HG02678 (cell line): ENCODE measurements at regions not wholly inside any gene's neighbourhood (a gene's known extent, or its start where the extent isn't known, plus 50 kb on each side); places are given as distances from the start of the nearest gene placed in this dataset.

Experiments
- ATAC-seq: cut with Tn5 transposase; IDR thresholded peaks from one replicate; pipeline ENCODE4 v1.9.1; 2021; ENCODE audit warnings: mild to moderate bottlenecking, moderate library complexity; ENCODE audit not compliant: unreplicated experiment

DNA sequence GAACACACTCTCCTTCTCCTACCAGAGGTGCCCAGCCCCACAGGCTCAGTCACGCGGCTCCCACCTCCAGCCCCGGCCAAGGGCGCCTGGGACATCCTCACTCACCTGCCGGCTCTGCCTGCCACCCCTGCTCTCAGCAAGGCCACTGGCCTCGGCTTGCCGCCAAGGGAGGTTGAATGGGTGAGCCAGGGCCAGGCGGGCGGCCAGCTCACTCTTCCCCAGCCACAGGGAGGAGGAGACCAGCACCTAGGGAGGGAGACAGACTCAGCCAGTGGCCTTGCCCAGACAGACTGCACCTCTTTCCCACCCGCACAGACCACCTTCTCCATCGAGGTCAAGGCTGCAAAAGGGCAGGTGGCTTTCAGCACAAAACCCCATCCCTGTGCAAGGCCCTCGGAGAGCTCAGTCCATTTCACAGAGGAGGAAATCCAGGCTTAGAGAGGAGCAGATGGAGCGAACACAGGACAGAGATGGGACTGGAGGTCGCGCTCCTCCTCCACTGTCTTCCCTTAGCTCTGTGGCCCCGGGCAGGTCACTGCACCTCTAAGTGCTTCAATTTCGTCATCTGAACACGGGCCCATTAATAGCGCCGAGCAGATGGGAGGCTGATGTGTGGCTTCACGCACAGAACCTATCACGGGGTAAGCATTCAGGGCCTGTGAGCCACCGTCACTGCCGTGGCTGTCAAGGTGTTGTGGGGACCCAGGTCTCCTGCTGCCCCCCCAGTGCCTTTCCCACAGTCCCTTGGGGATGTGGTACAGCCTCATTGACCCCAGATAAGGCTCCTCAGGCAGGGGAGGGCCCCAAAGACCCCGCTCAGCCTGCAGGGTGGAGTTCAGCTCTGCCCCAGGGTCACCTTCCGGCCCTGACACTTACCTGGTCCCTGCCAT lies 56.1 kb downstream of the RMI2 start:
- ATAC-seq, result no peak

DNA sequence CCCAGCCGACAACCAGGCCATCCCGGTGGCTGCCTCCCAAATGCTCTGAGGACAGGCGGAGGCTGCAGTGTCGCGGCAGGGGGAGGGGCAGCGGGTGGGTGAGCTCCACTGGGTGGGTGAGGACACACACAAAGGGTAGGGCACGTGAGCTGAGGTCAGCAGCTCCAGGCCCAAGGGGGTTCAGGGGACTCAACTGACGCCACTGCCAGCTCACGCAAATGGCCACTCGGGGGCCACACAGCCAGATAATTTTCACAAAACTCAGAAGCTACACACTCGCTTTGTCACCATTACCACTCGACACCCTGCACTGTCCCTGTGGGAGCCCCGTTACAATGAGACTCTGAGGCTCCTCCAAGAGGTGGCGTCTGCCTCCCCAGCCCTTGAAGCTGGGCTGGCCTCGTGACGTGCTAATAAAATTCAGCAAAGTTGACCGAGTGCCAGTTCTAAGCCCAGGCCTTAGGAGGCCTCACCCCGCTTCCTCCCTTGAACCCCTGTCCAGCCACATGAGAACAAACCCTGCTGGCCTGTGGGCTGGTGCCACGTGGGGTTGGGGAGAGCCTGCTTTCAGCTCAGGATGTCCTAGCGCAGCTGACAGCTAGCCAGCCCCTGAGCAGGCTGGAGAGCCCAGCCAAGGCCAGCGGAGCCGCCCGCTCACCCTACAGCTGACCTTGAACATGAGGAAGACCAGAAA lies 56.9 kb downstream of the RMI2 start:
- no peak for ATAC-seq

DNA sequence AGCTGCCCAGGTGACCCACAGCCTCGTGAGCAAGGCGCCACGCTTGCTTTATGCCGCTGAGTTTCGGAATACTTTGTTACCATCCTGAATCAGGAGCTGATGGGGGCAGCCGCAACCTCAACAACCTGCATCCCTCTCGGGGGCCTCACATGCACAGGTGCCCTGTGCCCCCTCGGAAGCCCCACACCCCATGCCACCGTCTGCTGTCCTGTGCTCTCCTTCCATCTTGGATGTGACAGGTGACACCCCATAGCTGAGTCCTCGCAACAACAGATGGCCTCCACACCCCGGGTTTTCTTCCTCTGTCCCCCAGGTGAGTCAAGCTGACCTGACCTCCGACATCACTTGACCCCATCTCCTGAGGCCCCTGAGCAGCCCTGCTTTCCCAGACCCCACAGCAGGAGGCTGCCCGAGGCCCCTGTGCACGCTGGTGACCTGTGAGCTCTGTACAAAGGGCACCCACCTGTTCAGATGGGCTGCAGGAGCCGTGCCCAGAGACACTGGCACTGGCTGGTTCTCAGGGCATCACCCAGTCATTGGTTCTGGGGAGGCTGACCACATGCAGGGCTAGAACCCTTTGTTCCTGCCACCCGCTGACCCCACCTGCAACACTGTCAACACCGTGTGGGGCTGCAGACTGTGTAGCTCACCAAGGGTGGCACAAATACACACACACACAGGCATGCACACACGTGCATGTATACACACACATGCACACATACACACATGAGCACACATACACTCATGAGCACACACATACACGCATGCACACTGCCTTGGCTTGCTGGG lies 57.7 kb downstream of the RMI2 start:
- ATAC-seq, result no peak

DNA sequence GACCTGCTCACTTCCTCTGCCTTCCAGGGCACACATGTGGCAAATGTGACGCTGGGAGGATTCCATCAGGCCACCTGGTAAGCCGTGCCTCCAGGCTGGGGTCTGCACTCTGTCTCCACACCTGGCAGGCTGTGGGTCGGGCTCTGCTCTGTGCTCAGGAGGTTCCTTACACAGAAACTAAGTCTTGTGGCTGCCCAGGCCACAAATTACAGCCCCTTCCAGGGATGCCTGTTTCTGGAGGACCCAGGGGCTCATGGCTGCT lies 58.2 kb downstream of the RMI2 start:
- ATAC-seq, result no peak

DNA sequence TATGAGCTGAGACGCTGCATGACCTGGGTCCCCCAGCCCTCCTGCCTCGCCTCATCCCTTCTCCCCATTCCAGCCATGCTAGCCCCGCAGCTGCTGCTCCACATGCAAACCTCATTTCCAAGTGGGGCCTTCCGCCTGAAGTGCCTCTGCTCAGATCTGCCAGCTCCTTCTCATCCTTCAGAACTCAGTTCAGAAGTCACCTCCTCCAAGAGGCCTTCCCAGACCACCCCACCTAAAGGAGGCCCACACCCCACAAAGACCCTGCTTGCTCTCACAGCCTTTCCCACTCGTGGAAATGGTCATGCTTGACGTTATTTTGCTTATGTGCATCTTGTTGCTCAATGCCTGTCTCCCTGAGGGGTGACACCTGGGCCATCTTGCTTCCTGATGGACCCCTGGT lies 58.7 kb downstream of the RMI2 start:
- ATAC-seq, result no peak

DNA sequence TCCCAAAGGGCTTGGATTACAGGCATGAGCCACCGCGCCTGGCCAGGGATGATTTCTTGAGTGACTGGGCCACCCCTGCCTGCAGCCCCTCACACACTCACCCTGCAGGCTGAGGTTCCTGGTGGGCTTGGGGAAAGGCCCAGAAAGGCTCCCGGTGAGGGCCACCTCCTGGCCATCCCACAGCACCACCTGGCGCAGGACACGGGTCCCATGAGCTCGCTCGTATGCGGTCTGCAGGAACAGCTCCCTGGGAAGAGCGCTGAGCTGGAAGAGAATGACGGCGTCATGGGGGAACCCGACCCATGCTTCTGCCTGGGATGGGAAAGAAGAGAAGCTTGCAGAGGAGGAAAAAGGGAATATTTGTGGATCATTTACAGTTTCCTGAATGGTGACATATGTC lies 59.3 kb downstream of the RMI2 start:
- no peak for ATAC-seq

DNA sequence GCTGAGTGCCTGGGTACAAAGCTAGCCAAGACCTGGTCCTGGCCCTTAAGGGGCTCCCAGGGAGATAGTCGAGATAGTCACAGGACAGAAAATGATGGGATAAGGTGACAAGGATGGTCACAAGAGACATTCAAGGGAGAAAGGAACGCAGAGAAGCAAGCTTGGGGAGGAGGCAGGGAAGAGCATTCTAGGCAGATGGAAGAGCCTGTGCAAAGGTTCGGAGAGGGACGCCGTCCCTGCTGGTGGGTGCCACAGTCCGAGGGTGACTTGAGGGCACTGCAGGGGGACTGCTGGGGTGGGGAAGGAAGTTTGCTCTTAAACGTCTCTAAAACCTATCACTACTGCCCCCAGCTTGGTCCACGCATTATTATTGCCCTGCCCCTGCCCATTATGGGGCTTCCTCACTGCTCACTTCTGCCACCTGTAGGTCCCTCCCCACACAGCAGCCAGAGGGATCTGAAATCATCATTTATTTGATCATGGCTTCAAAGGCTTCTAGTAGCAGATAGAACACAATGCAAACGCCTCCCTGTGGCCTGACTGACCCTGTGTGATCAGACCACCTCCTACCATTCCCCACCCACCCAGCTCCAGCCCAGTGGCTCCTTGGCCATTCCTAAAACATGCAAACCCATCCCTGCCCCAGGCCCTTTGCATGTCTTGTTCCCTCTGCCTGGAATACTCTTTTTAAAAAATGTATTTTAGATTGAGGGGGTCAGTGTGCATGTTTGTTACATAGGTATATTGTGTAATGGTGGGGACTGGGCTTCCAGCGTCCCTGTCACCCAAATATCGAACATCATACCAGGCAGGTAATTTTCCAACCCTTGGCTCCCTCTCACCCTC lies 60.3 kb downstream of the RMI2 start:
- no peak for ATAC-seq

DNA sequence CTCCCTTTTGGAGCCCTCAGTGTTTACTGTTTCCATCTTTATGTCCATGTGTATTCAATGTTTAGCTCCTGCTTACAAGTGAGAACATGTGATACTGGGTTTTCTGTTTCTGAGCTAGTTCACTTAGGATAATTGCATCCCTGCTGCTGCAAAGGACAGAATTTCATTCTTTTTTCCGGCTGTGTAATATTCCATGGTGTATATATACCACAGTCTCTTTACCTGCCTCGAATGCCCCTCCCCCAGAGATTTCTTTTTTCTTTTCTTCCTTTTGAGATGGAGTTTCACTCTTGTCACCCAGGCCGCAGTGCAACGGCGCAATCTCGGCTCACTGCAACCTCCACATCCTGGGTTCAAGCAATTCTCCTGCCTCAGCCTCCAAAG lies 60.9 kb downstream of the RMI2 start:
- ATAC-seq, result no peak

DNA sequence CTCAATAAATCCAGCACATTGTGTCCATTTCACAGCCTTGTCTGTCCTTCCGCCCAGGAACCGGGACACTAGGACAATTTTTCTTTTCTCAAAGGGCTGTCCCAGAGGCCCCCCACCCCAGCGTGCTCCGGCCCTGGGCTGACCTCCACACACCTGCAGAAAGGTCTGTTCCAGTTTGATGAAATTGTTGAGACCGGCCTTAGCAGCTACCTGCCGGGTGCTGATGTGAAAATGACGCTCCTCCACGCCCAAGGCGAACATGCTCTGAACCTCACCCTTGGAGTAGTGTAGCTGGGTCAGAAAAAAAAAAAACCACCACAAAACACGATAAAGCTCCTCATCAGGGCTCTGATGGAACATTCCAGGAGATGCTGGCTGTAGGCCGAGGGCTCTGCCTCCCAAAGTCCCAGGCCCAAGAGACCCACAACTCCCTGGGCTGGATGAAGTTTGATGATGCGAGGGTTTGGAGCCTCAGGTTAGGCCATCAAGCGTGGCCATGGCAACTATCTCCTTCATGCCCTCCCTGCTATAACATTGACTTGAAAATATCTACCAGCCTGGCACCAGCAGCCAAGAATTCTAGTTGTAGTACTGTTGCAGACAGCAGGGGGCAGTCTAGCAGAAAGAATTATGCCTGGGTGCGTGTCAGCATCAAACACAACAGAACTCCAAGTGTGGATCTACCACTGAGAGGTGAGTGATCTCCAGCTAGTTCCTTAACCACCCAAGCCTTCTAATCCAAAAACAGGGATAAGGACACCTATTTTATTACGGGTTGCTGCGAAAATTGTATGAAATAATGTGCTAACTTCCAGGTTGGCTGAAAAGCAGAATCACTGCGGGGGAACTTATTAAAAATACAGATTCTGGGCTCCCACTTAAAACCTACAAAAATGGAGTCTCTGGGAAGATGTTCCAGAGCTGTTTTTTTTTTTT lies 62.1 kb downstream of the RMI2 start:
- no peak for ATAC-seq

DNA sequence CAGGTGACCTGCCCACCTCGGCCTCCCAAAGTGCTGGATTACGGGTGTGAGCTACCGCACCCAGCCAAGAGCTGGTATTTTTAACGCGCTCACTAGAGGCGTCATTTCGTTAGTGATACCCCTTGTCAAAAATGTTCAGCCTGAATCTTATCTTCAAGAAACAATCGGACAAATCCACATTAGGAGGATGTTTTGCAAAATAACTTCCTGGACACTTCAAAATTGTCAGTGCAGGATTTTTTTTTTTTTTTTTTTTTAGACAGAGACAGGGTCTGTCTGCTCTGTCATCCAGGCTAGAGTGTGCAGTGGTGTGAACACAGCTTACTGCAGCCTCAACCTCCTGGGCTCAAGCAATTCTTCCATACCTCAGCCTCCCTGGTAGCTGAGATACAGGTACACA lies 63.0 kb downstream of the RMI2 start:
- no peak for ATAC-seq

DNA sequence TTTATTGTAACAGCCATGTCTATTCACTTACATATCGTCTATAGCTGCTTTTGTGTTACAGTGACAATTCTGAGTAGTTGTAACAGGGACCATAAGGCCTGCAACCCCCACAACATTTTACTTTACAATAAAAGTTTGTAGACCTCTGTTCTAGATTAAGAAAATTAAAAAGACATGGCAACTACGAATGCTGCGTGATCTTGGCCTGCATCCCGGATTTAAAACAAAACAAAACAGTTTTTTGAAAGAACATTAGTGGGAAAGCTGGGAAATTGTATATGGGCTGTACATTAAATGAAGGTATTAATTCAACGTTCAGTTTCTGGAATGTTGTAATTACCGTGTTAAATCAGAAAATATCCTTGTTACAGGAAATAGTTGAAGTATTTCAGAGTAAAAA lies 64.1 kb downstream of the RMI2 start:
- no peak for ATAC-seq

DNA sequence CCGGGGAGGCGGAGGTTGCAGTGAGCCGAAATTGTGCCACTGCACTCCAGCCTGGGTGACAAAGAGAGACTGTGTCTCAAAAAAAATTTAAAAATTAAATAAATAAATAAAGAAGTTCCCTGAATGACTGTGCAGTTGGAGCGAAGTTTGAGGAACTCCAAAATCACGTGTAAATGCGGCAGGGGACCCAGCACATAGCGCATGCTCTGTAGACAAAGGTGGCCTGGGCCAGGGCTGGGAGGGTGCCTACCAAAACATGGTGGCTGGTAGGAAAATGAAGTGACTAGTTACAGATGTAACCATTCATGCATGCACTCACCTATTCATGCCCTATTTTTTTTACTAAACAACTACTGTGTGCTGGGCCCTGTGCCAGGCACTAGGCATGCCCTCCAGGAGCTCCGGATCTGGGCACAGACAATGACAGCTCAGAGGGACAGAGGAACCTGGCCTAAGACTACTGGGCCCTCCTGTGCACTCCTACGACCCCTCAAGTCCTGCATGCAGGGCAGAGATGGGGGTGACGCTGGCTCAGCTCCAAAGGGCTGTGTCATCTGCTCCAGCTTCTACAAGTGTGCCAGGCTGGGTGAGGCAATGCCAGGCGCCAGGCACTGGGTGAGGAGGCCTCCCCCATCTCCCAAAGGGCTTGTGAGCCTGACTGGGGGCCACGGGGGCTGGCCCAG lies 65.3 kb downstream of the RMI2 start:
- ATAC-seq, result no peak

DNA sequence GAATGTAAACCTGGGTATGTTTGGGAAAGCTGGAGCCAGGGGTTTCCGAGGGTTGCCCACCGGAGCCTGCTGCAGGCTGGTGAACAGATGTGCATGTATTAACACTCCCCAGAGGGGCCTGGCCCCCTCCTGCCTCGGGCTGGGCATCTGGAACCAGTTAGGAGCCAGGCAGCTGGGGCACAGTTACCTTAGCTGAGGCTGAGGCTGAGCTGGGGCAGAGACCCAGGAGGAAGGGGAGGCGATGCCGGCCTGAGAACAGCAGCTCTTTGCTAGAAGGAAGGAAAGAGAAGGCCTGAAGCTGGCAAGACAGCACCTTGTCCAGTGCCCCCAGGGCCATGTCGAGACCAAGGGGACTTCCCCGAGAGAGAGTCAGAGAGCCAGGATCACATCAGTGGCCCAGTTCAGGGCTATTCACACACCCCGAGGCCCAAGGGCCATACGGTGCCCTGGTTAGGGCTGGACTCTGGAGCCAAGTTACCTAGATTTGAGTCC lies 65.8 kb downstream of the RMI2 start:
- no peak for ATAC-seq

DNA sequence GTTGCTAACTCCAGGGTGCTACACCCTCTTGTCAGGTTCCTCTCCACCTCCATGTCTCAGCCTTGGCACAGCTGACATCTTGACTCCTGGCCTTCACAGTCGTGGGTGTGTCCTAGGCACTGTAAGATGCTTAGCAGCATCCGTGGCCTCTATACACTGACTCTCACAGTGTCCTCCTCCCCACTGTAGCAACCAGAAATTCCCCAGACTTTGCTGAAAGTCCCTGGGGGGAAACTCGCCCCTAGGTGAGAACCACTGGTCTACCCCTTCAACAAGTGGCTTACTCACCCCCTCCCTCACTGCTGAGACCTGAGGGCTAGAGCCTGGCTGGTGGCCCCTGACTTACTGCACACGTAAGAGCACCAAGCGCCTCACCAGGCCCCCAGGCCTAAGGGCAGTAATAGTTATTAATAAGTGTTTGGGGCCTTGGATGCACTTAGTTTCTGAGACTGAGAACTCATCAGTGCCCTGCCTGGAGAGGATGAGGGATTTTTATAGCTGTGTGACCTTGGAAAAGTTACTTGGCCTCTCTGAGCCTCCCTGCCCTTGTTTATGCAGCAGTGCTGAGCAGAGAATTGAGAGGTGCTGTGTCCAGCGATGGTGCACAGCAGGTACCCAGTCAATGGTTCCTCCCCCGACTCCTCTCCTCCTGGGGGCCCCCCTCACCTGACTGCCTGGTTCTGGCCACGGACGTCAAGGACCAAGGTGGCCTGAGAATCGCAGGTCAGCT lies 67.1 kb downstream of the RMI2 start:
- ATAC-seq, result no peak

DNA sequence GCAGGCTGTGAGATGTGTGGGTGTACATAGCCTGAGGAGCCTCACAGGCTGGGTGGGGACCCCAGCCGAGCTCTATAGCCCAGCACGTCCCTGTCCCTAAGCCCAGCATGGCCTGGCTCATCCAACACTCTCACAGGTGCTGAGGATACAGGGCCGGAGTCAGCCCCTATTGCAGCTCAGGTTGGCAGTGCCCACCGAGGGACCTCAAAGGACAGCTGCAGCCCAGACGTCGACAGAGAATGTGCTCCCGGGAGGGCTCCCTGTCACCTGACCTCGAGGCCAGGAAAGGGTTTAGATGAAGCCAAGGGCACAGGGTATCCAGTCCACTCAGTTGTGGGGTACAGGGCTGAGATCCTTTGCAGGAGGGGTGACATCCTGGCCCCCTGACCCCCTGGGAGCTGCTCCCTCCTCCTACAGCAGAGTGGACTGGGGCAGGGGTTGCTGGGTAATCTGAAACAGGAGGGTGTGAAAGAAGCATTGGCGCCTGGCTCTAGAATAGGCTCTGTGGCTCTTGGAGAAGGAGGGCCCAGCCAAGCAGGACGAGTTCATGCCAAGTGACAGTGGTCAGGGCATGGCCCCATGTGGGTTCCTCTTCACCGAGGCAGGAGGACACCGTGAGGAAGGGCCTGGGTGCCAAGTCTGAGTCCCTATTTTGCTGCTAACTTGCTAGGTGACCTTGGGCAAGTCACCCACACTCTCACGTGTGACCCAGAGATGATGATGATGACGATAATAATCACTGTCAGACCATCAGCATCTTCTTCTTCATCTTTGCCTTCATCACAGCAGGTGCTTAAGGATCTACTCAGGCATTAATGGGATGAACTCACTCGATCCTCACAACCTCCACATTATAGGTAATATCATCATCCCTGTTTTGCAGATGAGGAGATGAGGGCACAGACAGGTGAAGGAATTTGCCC lies 68.0 kb downstream of the RMI2 start:
- ATAC-seq, result no peak

DNA sequence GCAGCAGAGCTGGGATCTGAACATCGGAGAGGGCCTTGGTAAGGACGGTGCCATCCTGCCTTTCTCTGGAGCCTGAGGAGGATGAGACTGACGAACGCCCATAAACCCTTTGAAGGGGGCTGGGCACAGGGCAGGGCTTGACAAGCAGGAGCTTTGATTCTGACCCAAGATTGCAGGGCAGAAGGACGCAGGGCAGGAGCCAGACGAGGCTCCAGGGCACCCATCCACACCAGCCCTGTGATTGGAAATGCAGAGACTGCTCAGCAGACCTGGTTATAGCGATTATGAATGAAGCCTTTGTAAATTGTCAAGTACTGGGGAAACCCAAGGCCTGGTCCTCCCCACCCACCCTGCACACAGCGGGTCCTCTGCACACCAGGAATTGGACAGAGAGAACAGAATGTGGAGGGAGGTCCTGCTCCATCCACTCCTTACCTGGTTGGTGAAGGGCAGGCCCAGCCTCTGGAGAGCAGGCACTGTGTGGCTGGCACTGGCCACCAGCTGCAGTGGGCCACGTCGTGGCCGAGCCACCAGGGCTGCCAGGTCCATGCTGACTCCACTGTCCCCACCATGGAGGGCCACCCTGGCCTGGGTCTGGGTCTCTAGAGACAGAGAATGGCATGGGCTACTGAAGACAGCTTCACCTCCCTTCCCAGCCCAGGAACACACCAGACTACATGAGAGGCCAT lies 68.8 kb downstream of the RMI2 start:
- ATAC-seq, result no peak
